COR-L47 (cell line): ENCODE measurements at regions not wholly inside any gene's neighbourhood (a gene's known extent, or its start where the extent isn't known, plus 50 kb on each side); places are given as distances from the start of the nearest gene placed in this dataset.
A peak's percentile ranks its signal among the peaks of the same experiment; 100 is the strongest.

ENCODE experiments used
- DNase-seq: peaks from one replicate; lab custom pipeline; 2025; lab: John Stamatoyannopoulos, UW

DNA sequence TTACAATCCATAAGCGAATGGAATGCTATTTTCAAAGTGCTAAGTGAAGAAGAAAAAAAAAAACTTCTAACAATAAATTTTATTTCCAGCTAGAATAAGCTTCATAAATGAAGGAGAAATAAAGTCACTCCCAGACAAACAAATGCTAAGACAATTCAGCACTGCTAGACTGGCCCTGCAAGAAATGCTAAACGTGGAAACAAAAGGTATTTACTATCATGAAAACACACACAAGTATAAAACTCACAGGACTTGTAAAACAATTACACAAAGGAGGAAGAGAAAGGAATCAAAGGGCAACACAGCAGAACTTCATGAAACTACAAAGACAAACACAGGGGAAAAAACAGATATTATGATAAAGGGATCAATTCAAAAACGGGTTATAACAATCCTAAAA is 85.8 kb upstream of the NELL2 start:
- DNase-seq, result no peak

GRCh38 chr12:44960856-44961255 is 84.7 kb upstream of the NELL2 start:
- no peak for DNase-seq

- DNase-seq, result no peak
Measured at GRCh38 chr12:44960423-44960822, 84.3 kb upstream of the NELL2 start.

DNA sequence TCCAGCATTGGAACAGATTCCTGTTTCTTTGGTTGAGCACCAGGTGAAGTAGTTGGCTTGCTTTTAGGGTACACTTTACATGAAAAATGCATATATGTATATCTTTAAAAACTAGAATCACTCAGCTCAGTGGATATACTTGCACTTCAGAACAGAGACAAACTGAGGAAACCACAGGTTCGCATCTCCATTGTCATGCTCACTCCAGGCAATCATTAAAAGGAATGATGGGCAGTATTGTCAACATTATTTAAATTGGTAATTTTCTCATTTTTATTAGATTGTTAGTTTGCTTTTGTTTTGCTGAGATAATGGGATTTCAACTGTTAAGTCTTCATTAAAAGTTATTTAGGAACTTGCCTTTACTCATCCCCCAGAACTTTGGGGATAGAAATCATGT is 71.0 kb upstream of the NELL2 start:
- DNase-seq, result no peak

DNA sequence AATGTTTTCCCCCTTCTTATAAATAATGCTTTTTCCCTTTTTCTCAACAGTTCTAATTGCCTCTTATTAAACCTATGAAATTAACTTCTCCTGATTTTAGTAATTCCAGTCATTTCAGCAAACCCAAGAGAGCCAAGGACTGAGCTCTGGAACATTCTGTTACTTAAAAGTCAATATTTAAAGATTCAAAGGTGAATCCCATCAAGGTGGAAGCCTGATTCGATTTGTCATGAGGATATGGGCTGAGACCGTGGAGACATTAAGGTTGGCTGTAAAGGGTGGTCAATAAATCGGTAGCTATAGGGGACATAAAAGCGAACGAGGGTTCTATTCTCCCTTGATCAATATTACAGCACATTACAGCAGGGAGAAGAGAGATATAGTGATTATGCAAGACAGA is 66.6 kb upstream of the NELL2 start:
- DNase-seq, result no peak

DNA sequence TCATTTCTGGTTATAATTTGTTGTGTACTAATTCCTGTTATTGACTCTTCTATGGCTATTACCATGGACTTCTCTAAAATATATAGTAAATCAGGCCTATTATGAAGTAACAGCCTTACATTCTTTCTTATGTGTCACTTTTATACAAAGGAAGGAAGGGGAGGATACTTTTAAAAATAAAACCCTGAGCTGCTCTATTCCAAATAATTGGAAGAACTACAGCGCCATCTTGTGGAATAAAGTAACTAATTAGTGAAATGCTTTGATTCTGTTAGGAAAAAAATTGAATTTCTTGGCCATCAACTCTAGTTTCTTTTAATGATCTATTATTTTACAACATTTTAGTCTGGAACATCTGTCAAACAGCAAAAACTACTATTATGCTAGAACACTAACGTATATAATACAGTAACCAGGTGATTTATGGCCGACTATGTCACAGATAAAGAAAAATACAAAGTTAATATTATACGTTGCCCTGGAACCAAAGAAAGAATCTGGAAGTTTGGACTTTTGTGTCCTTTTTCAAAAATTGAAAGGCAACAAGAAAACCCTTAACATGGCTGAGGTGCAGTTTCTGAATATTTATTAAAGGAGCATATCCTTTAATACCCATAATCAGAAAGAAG is 55.0 kb upstream of the NELL2 start:
- DNase-seq, result peak; percentile 63

DNA sequence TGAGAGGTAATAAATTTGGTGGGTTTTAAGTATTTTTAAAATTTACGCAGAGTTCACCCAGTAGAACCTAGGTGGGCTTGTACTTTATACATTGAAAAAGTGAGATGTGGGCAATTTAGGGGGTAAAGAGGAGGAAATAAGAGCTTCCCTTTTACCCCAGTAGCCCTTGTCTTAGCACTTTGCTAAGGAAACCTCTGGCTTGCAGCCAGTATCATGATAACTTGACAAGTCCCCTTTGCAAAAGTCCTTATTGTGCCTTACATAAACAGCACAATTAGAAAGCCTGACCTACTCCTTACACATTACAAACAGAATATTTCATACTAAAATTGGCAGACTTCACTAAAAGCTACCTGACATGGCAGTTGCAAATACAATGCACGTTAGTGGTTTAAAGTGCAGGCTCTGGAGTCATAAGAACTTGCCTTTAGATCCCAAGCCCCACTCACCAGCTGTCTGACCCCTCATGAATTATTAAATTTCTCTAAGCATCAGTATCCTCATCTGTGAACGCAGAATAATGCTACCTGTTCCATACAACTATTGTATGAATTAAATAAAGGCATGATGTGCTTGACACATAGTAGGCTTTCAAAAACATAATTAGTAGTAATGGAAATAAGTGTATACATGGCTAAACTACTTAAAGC is 53.2 kb upstream of the NELL2 start:
- DNase-seq, result no peak
